Activated T-cell treated with anti-CD3 and anti-CD28 coated beads, Interleukin-2, amount 50 U/mL, for 24 hours (primary cell): ENCODE measurements at regions not wholly inside any gene's neighbourhood (a gene's known extent, or its start where the extent isn't known, plus 50 kb on each side); places are given as distances from the start of the nearest gene placed in this dataset.
"Not testable (repeated sequence)": the region's sequence is repeated elsewhere in the genome, so short reads cannot be mapped to it uniquely, and the experiment has no call there.

Experiments used
- DNase-seq: peaks from one replicate; pipeline ENCODE4 v3.0.0-alpha.2; 2020
- H3K27ac Mint-ChIP-seq: 2 replicates; pipeline ENCODE4 v1.8.0; 2020; ENCODE audit warnings: mild to moderate bottlenecking, mixed read lengths
- H3K27me3 Mint-ChIP-seq: 2 replicates; pipeline ENCODE4 v1.8.0; 2020; ENCODE audit warnings: mixed read lengths
- H3K36me3 Mint-ChIP-seq: 2 replicates; pipeline ENCODE4 v1.8.0; 2020; ENCODE audit warnings: low read depth, mixed read lengths
- H3K4me1 Mint-ChIP-seq: 2 replicates; pipeline ENCODE4 v1.8.0; 2020; ENCODE audit warnings: low read depth, mixed read lengths
- H3K4me3 Mint-ChIP-seq: 2 replicates; pipeline ENCODE4 v1.8.0; 2020; ENCODE audit warnings: mild to moderate bottlenecking, moderate library complexity, mixed read lengths
- H3K9me3 Mint-ChIP-seq: 2 replicates; pipeline ENCODE4 v1.8.0; 2020; ENCODE audit warnings: mixed read lengths

DNA sequence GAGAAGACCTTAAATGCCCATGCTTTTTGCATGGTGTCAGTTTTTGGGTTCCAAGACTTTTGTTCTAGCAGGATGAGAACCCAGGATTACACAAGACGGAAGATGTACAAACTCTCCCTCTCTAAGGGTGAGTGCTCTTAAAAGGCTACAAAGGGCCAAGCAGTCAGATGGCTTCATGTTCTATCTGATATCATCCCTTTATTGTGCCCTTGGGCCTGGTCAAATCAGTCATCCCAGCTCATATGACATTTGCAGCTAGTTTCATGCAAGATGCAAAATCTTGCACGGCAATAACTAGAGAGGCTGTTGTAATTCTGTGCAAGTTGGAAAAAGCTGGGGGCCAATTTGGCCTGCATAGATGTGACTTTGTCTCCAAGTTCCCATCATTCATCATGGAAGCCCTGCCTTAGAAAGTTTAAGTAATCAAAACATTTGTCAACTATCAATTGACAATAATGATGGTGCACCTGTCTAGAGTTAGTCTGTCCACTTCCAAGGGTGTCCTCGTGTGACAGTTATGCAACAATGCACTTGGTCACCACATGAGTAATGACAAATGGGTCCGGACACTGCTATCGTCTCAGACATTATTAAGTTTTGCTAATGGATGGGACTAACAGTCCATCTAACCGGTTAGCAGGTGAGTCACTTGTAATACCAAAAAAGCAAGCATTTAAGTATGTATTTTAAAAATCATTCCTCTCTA lies 58.6 kb upstream of the ZFHX3 start:
- H3K4me3 Mint-ChIP-seq, result no peak overlapping the region
- H3K27ac Mint-ChIP-seq, result no peak overlapping the region
- no peaks in the 10 kb centered on the region for H3K4me1 Mint-ChIP-seq
- H3K36me3 Mint-ChIP-seq, result no peaks in the 10 kb centered on the region
- H3K27me3 Mint-ChIP-seq, result no peaks in the 10 kb centered on the region
- DNase-seq, result no peak
- H3K9me3 Mint-ChIP-seq, result no peaks in the 10 kb centered on the region

DNA sequence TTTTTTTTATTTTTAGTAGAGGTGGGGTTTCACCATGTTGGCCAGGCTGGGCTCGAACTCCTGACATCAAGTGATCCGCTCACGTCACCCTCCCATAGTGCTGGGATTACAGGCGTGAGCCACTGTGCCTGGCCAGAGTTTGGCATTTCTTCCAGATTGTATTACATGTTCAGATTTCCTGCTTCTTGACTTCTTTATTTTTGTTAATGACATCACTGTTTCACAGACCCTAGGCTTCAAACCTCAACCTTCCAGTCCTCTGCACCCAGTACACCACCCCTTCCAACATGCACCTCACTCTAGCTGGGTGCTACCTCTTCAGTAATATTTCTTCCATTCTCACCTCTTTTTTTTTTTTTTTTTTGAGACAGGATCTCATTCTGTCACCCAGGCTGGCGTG lies 53.6 kb upstream of the ZFHX3 start:
- Mint-ChIP-seq H3K4me1 (no peaks in the 10 kb centered on the region), H3K27ac (no peak overlapping the region), H3K4me3 (no peak overlapping the region), H3K9me3 (no peaks in the 10 kb centered on the region), H3K36me3 (no peaks in the 10 kb centered on the region), H3K27me3 (no peaks in the 10 kb centered on the region)
- DNase-seq, result no peak

- not testable (repeated sequence) for H3K4me3 Mint-ChIP-seq, H3K27me3 Mint-ChIP-seq, H3K9me3 Mint-ChIP-seq, DNase-seq, H3K27ac Mint-ChIP-seq, H3K4me1 Mint-ChIP-seq, H3K36me3 Mint-ChIP-seq
These were observed 51.7 kb upstream of the ZFHX3 start for GRCh38 chr16:73099601-73100000.
